DOHH2 (cell line): ENCODE measurements at regions not wholly inside any gene's neighbourhood (a gene's known extent, or its start where the extent isn't known, plus 50 kb on each side); places are given as distances from the start of the nearest gene placed in this dataset.

Experiments
- H3F3A ChIP-seq: fragments of 200-600 bp; sonication (generic), shearing (Covaris generic); 2 replicates; pipeline ENCODE4 v1.6.0; 2016; ENCODE audit warnings: antibody characterized with exemption, mild to moderate bottlenecking; ENCODE audit not compliant: control insufficient read depth, insufficient read depth
- H3K27ac ChIP-seq: fragments of 200-600 bp; sonication (generic); 2 replicates; pipeline ENCODE4 v1.5.1; 2014; ENCODE audit warnings: low read depth, mild to moderate bottlenecking, low read length, moderate library complexity
- H3K27me3 ChIP-seq: fragments of 200-600 bp; sonication (generic); 2 replicates; pipeline ENCODE4 v1.6.1; 2014; ENCODE audit warnings: mild to moderate bottlenecking, low read length, mixed read lengths; ENCODE audit not compliant: control insufficient read depth
- H3K36me3 ChIP-seq: fragments of 200-600 bp; sonication (generic); 2 replicates; pipeline ENCODE4 v1.6.1; 2014; ENCODE audit warnings: mild to moderate bottlenecking, low read length, moderate library complexity, mixed read lengths; ENCODE audit not compliant: control insufficient read depth
- H3K4me1 ChIP-seq: fragments of 200-600 bp; sonication (generic); 2 replicates; pipeline ENCODE4 v1.6.1; 2014; ENCODE audit warnings: mild to moderate bottlenecking, low read length, mixed read lengths; ENCODE audit not compliant: control insufficient read depth
- H3K4me2 ChIP-seq: fragments of 200-600 bp; sonication (generic); 2 replicates; pipeline ENCODE4 v1.6.0; 2014; ENCODE audit warnings: mild to moderate bottlenecking, low read length, moderate library complexity
- H3K4me3 ChIP-seq: fragments of 200-600 bp; sonication (generic); 2 replicates; pipeline ENCODE4 v1.5.1; 2014; ENCODE audit warnings: mild to moderate bottlenecking, low read length, mixed read lengths
- H3K79me2 ChIP-seq: fragments of 200-600 bp; sonication (generic); 2 replicates; pipeline ENCODE4 v1.6.1; 2014; ENCODE audit warnings: mild to moderate bottlenecking, low read length, mixed read lengths; ENCODE audit not compliant: control insufficient read depth
- H3K9me2 ChIP-seq: fragments of 200-600 bp; sonication (generic); replicated peaks from 2 replicates; pipeline ENCODE4 v1.6.1; 2014; ENCODE audit warnings: mild to moderate bottlenecking, low read length, mixed read lengths; ENCODE audit not compliant: control insufficient read depth
- H3K9me3 ChIP-seq: fragments of 200-600 bp; sonication (generic); 2 replicates; pipeline ENCODE4 v1.6.1; 2014; ENCODE audit warnings: antibody characterized with exemption, low read length, mixed read lengths; ENCODE audit not compliant: control insufficient read depth, insufficient read depth
- H4K20me1 ChIP-seq: fragments of 200-600 bp; sonication (generic); 2 replicates; pipeline ENCODE4 v1.6.0; 2014; ENCODE audit warnings: low read depth, mild to moderate bottlenecking, antibody characterized with exemption, low read length, moderate library complexity; ENCODE audit not compliant: control insufficient read depth, insufficient read depth
- CTCF ChIP-seq: fragments of 200-600 bp; sonication (generic); IDR thresholded peaks from one replicate; pipeline ENCODE4 v1.5.1; 2014; ENCODE audit warnings: antibody characterized with exemption, mild to moderate bottlenecking, low read depth, low read length; ENCODE audit not compliant: poor library complexity, severe bottlenecking
- EZH2phosphoT487 ChIP-seq: fragments of 200-600 bp; sonication (generic); IDR thresholded peaks from 2 replicates; pipeline ENCODE4 v1.6.1; 2017; ENCODE audit warnings: borderline replicate concordance, mild to moderate bottlenecking, antibody characterized with exemption, low read length, moderate library complexity, mixed read lengths

GRCh38 chr9:88782931-88783710 is 208.1 kb upstream of the S1PR3 start:
- Histone ChIP-seq H3K4me3 (no peak overlapping the region), H3K4me1 (peaks cover 15% of the 10 kb centered on the region)

DNA sequence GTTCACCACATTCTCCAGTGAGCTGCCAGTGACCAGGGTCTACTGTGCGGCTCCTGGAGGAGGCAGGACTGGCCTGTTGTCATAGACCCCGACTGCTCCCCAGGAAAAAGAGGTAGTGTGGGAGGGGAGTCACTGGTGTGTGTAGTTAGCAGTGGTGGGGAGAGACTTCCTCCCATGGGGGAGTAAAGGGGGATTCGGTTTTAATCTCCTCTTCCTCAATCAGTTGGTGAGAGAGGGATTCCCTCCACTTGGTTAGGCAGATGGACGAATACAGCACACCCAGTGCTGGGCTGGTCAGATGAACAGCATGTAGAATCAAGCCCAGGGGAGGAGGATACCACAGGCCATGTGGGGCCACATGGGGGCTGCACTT is 207.6 kb upstream of the S1PR3 start:
- no peaks in the 10 kb centered on the region for H3K27me3 ChIP-seq
- H3K4me2 ChIP-seq, result no peak overlapping the region
- H3K27ac ChIP-seq, result no peak overlapping the region
- no peak overlapping the region for H3K4me3 ChIP-seq
- no peaks in the 10 kb centered on the region for H4K20me1 ChIP-seq
- TF ChIP-seq CTCF, result no peak
- TF ChIP-seq EZH2phosphoT487, result no peak
- no peaks in the 10 kb centered on the region for H3K36me3 ChIP-seq
- peaks cover 11% of the 10 kb centered on the region for H3K4me1 ChIP-seq
- no peaks in the 10 kb centered on the region for H3K9me2 ChIP-seq
- H3F3A ChIP-seq, result no peaks in the 10 kb centered on the region
- no peaks in the 10 kb centered on the region for H3K79me2 ChIP-seq
- no peaks in the 10 kb centered on the region for H3K9me3 ChIP-seq

More at GRCh38 chr9:88782931-88783710, 208.1 kb upstream of the S1PR3 start:
- TF ChIP-seq EZH2phosphoT487 (no peak), CTCF (no peak)
- H3K27ac ChIP-seq, result no peak overlapping the region
- no peaks in the 10 kb centered on the region for H3K79me2 ChIP-seq
- H4K20me1 ChIP-seq, result no peaks in the 10 kb centered on the region
- no peak overlapping the region for H3K4me2 ChIP-seq
- no peaks in the 10 kb centered on the region for H3K36me3 ChIP-seq
- H3K9me2 ChIP-seq, result no peaks in the 10 kb centered on the region
- H3K27me3 ChIP-seq, result no peaks in the 10 kb centered on the region
- no peaks in the 10 kb centered on the region for H3K9me3 ChIP-seq
- H3F3A ChIP-seq, result no peaks in the 10 kb centered on the region

- no peak overlapping the region for H3K27ac ChIP-seq
- H4K20me1 ChIP-seq, result no peaks in the 10 kb centered on the region
- TF ChIP-seq CTCF, result no peak
- no peak for TF ChIP-seq EZH2phosphoT487
- H3K4me2 ChIP-seq, result no peak overlapping the region
- H3K36me3 ChIP-seq, result no peaks in the 10 kb centered on the region
- peaks cover 11% of the 10 kb centered on the region for H3K4me1 ChIP-seq
- H3F3A ChIP-seq, result no peaks in the 10 kb centered on the region
- H3K9me2 ChIP-seq, result no peaks in the 10 kb centered on the region
- no peaks in the 10 kb centered on the region for H3K27me3 ChIP-seq
- no peak overlapping the region for H3K4me3 ChIP-seq
- H3K79me2 ChIP-seq, result no peaks in the 10 kb centered on the region
- no peaks in the 10 kb centered on the region for H3K9me3 ChIP-seq
These were observed 206.3 kb upstream of the S1PR3 start for GRCh38 chr9:88784960-88785359.
